CD4-positive, alpha-beta T cell (primary cell): ENCODE measurements at regions not wholly inside any gene's neighbourhood (a gene's known extent, or its start where the extent isn't known, plus 50 kb on each side); places are given as distances from the start of the nearest gene placed in this dataset.

Experiments
- ATAC-seq: fragments of 200-7000 bp; cut with Tn5 transposase; one replicate; pipeline ENCODE4 v1.10.0; 2022; ENCODE audit warnings: mild to moderate bottlenecking; ENCODE audit not compliant: poor library complexity
- CTCF ChIA-PET: fragments of 350-600 bp; sonication (Branson Sonifier 250); formaldehyde crosslinking; loops from one replicate; lab custom pipeline; 2021; ENCODE audit warnings: antibody characterized with exemption, inconsistent platforms; lab: Charles Lee
- POLR2A ChIA-PET: fragments of 350-600 bp; sonication (Branson Sonifier 250); formaldehyde crosslinking; loops from one replicate; lab custom pipeline; 2021; ENCODE audit warnings: antibody characterized with exemption, inconsistent platforms; lab: Charles Lee
- DNase-seq, 14 experiments: peaks; one replicate each; pipeline ENCODE4 v3.0.0-alpha.2; 2013 to 2020; ENCODE audit warnings: mixed read lengths in 2 of 14
- H3K27ac ChIP-seq, 2 donors: one replicate each; pipeline versions ENCODE4 v1.5.1 to v1.7.0; 2013; ENCODE audit warnings: low read length in 2 of 2, low read depth in 1 of 2, mild to moderate bottlenecking in 1 of 2
- H3K27me3 ChIP-seq, 2 experiments: 1 replicate in 1 of 2; 2 replicates in 1 of 2; pipeline versions ENCODE4 v1.6.1 to v1.7.0; 2013; ENCODE audit warnings: low read length in 2 of 2, control low read depth in 1 of 2, mild to moderate bottlenecking in 1 of 2, moderate library complexity in 1 of 2; ENCODE audit not compliant: insufficient read depth in 2 of 2, control insufficient read depth in 1 of 2
- H3K36me3 ChIP-seq: one replicate; pipeline ENCODE4 v1.6.1; 2013; ENCODE audit warnings: low read length, control low read depth; ENCODE audit not compliant: insufficient read depth
- H3K4me1 ChIP-seq: one replicate; pipeline ENCODE4 v1.6.1; 2013; ENCODE audit warnings: low read length, control low read depth; ENCODE audit not compliant: insufficient read depth
- H3K4me3 ChIP-seq: one replicate; pipeline ENCODE4 v1.5.1; 2013; ENCODE audit warnings: mild to moderate bottlenecking, low read length, moderate library complexity
- H3K9me3 ChIP-seq, 2 experiments: 1 replicate in 1 of 2; 2 replicates in 1 of 2; pipeline versions ENCODE4 v1.6.1 to v1.7.0; 2013; ENCODE audit warnings: low read length in 2 of 2, mild to moderate bottlenecking in 2 of 2, control low read depth in 1 of 2, moderate library complexity in 1 of 2; ENCODE audit not compliant: control insufficient read depth in 1 of 2, insufficient read depth in 1 of 2
- H3K27ac Mint-ChIP-seq: one replicate; pipeline ENCODE4 v1.8.0; 2020; ENCODE audit warnings: mixed read lengths
- H3K27me3 Mint-ChIP-seq: one replicate; pipeline ENCODE4 v1.8.0; 2021; ENCODE audit warnings: mixed read lengths
- H3K36me3 Mint-ChIP-seq: one replicate; pipeline ENCODE4 v1.8.0; 2021; ENCODE audit warnings: low read depth, mixed read lengths
- H3K4me1 Mint-ChIP-seq: one replicate; pipeline ENCODE4 v1.8.0; 2021; ENCODE audit warnings: low read depth, mixed read lengths
- H3K4me3 Mint-ChIP-seq: one replicate; pipeline ENCODE4 v1.8.0; 2020; ENCODE audit warnings: mild to moderate bottlenecking, mixed read lengths
- H3K9me3 Mint-ChIP-seq: one replicate; pipeline ENCODE4 v1.8.0; 2020; ENCODE audit warnings: mixed read lengths
- CTCF ChIP-seq: fragments of 200-600 bp; IDR thresholded peaks from one replicate; pipeline ENCODE4 v1.8.0; 2022; ENCODE audit warnings: antibody characterized with exemption, mild to moderate bottlenecking
- intact Hi-C, 2 experiments: fragments of 100-400 bp; cut with DNase I in 1 of 2; cut with micrococcal nuclease in 1 of 2; formaldehyde crosslinking; loops; one replicate each; pipeline versions ENCODE4 v1.15.1 to v1.9.0; 2023 to 2025; cut with DNase I, micrococcal nuclease

GRCh38 chr2:125839945-125840344 is 816.0 kb upstream of the GYPC start:
- Histone ChIP-seq H3K27me3 (no peaks in the 10 kb centered on the region), H3K27ac (no peak overlapping the region), H3K4me3 (no peak overlapping the region), H3K9me3 (no peaks in the 10 kb centered on the region), H3K4me1 (no peaks in the 10 kb centered on the region), H3K36me3 (no peaks in the 10 kb centered on the region)
- no peak for DNase-seq
- H3K27me3 Mint-ChIP-seq: no peaks in the 10 kb centered on the region
- H3K36me3 Mint-ChIP-seq: no peaks in the 10 kb centered on the region
- intact Hi-C loops: no loop called here
- no peak overlapping the region for H3K27ac Mint-ChIP-seq
- TF ChIP-seq CTCF: no peak
- no peaks in the 10 kb centered on the region for H3K4me1 Mint-ChIP-seq
- ATAC-seq: no peak
- ChIA-PET POLR2A (no interaction called here), CTCF (no interaction called here)
- no peak overlapping the region for H3K4me3 Mint-ChIP-seq
- peaks cover 8% of the 10 kb centered on the region for H3K9me3 Mint-ChIP-seq

DNA sequence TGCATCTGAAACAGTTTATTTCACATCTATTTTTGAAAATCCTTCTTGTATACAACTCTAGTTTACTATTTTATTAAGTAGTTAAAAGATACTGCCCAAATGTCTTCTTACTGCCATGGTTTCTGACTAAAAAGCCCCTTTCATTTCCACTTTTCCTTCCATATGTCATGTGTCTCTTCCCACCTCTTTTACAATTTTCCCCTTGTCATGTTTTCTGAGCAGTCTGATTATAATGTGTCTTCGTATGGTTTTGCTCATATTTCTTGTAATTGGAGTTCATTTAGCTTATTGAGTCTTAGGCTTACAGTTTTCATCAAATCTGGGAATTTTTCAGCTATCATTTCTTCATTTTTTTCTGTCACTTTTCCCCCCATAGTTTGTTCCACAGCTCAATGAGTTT is 813.9 kb upstream of the GYPC start:
- Mint-ChIP-seq H3K4me1 (no peaks in the 10 kb centered on the region), H3K36me3 (no peaks in the 10 kb centered on the region), H3K4me3 (no peak overlapping the region), H3K27me3 (no peaks in the 10 kb centered on the region), H3K9me3 (peaks cover 8% of the 10 kb centered on the region), H3K27ac (no peak overlapping the region)
- intact Hi-C loops: no loop called here
- CTCF ChIA-PET: no interaction called here
- Histone ChIP-seq H3K36me3 (no peaks in the 10 kb centered on the region), H3K9me3 (no peaks in the 10 kb centered on the region), H3K4me3 (no peak overlapping the region), H3K27ac (no peak overlapping the region), H3K4me1 (no peaks in the 10 kb centered on the region), H3K27me3 (no peaks in the 10 kb centered on the region)
- no peak for ATAC-seq
- no peak for DNase-seq
- POLR2A ChIA-PET: no interaction called here
- no peak for TF ChIP-seq CTCF

DNA sequence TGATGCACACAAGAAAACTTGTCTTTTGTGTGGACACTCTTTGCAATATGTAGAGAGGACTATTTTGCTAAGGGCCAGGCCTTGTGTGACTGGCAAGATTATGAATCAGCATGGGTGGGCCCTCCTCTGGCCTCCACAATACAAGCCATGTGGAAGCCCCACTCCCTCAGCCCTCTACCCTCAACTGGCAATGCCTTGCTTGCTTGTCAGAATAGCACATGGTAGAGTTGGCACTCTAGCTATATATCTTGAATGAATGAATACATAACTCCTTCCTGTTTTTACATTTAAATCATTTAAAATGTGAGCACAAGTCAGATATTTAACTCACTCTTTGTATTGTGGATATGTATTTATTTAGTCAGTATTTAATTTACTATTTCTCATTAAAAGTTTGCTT is 805.4 kb upstream of the GYPC start:
- peaks cover 8% of the 10 kb centered on the region for H3K9me3 Mint-ChIP-seq
- H3K27me3 Mint-ChIP-seq: no peaks in the 10 kb centered on the region
- H3K27me3 ChIP-seq: no peaks in the 10 kb centered on the region
- H3K36me3 Mint-ChIP-seq: no peaks in the 10 kb centered on the region
- ChIA-PET CTCF (no interaction called here), POLR2A (no interaction called here)
- intact Hi-C loops: no loop called here
- H3K36me3 ChIP-seq: no peaks in the 10 kb centered on the region
- H3K4me1 Mint-ChIP-seq: no peaks in the 10 kb centered on the region
- H3K27ac ChIP-seq: no peak overlapping the region
- H3K4me3 Mint-ChIP-seq: no peak overlapping the region
- no peak for TF ChIP-seq CTCF
- no peaks in the 10 kb centered on the region for H3K9me3 ChIP-seq
- no peak overlapping the region for H3K4me3 ChIP-seq
- H3K27ac Mint-ChIP-seq: no peak overlapping the region
- DNase-seq: no peak
- no peaks in the 10 kb centered on the region for H3K4me1 ChIP-seq
- ATAC-seq: no peak
